H9 (cell line): ENCODE measurements at regions not wholly inside any gene's neighbourhood (a gene's known extent, or its start where the extent isn't known, plus 50 kb on each side); places are given as distances from the start of the nearest gene placed in this dataset.

Experiments
- DNase-seq: peaks from one replicate; pipeline ENCODE4 v3.0.0-alpha.2; 2017
- H2AFZ ChIP-seq: one replicate; pipeline ENCODE4 v1.6.1; 2013; ENCODE audit warnings: mild to moderate bottlenecking, low read length, control low read depth, moderate library complexity
- H2AK5ac ChIP-seq: 2 replicates; pipeline ENCODE4 v1.6.1; 2013; ENCODE audit warnings: low read length, control low read depth, mixed read lengths; ENCODE audit not compliant: insufficient read length
- H2BK120ac ChIP-seq: one replicate; pipeline ENCODE4 v1.6.1; 2013; ENCODE audit warnings: low read depth, mild to moderate bottlenecking, low read length, control low read depth, inconsistent platforms; ENCODE audit not compliant: poor library complexity, severe bottlenecking
- H2BK12ac ChIP-seq: 2 replicates; pipeline ENCODE4 v1.6.1; 2013; ENCODE audit warnings: low read length, control low read depth, mixed read lengths, low read depth; ENCODE audit not compliant: insufficient read length
- H2BK15ac ChIP-seq: 2 replicates; pipeline ENCODE4 v1.6.1; 2013; ENCODE audit warnings: low read depth, low read length, control low read depth
- H2BK20ac ChIP-seq: one replicate; pipeline ENCODE4 v1.6.1; 2013; ENCODE audit warnings: low read depth, mild to moderate bottlenecking, low read length, control low read depth, inconsistent platforms; ENCODE audit not compliant: poor library complexity, severe bottlenecking
- H2BK5ac ChIP-seq: 2 replicates; pipeline ENCODE4 v1.6.1; 2013; ENCODE audit warnings: low read length, control low read depth, mixed read lengths; ENCODE audit not compliant: insufficient read length
- H3K14ac ChIP-seq: 2 replicates; pipeline ENCODE4 v1.6.1; 2013; ENCODE audit warnings: low read length, control low read depth; ENCODE audit not compliant: insufficient read depth
- H3K18ac ChIP-seq: 2 replicates; pipeline ENCODE4 v1.6.1; 2013; ENCODE audit warnings: low read depth, mild to moderate bottlenecking, mixed read lengths, low read length, control low read depth; ENCODE audit not compliant: insufficient read length
- H3K23ac ChIP-seq: 2 replicates; pipeline ENCODE4 v1.6.1; 2013; ENCODE audit warnings: low read length, control low read depth, mixed read lengths, low read depth; ENCODE audit not compliant: insufficient read length
- H3K23me2 ChIP-seq: 2 replicates; pipeline ENCODE4 v1.6.1; 2013; ENCODE audit warnings: low read depth, mild to moderate bottlenecking, mixed read lengths, low read length, control low read depth; ENCODE audit not compliant: insufficient read length, poor library complexity, severe bottlenecking
- H3K27ac ChIP-seq: 2 replicates; pipeline ENCODE4 v1.5.1; 2013; ENCODE audit warnings: low read length, control low read depth, mixed read lengths, low read depth; ENCODE audit not compliant: insufficient read length
- H3K27me3 ChIP-seq: 2 replicates; pipeline ENCODE4 v1.6.1; 2013; ENCODE audit warnings: low read length, control low read depth, inconsistent platforms; ENCODE audit not compliant: insufficient read depth
- H3K4ac ChIP-seq: 2 replicates; pipeline ENCODE4 v1.6.1; 2013; ENCODE audit warnings: low read depth, mild to moderate bottlenecking, control low read depth, inconsistent platforms, low read length, moderate library complexity
- H3K4me1 ChIP-seq: 2 replicates; pipeline ENCODE4 v1.6.1; 2013; ENCODE audit warnings: low read length, control low read depth, inconsistent platforms; ENCODE audit not compliant: insufficient read depth
- H3K4me2 ChIP-seq: 2 replicates; pipeline ENCODE4 v1.6.1; 2013; ENCODE audit warnings: low read length, control low read depth, mixed read lengths; ENCODE audit not compliant: insufficient read length, insufficient read depth
- H3K56ac ChIP-seq: 2 replicates; pipeline ENCODE4 v1.6.1; 2013; ENCODE audit warnings: low read depth, mild to moderate bottlenecking, mixed read lengths, low read length, control low read depth; ENCODE audit not compliant: insufficient read length
- H3K79me1 ChIP-seq: 2 replicates; pipeline ENCODE4 v1.6.1; 2013; ENCODE audit warnings: low read depth, mild to moderate bottlenecking, moderate library complexity, low read length, control low read depth, inconsistent platforms; ENCODE audit not compliant: insufficient read depth, poor library complexity, severe bottlenecking
- H3K79me2 ChIP-seq: 2 replicates; pipeline ENCODE4 v1.6.1; 2013; ENCODE audit warnings: low read length, control low read depth, inconsistent platforms; ENCODE audit not compliant: insufficient read depth
- H3K9ac ChIP-seq: 2 replicates; pipeline ENCODE4 v1.6.1; 2013; ENCODE audit warnings: low read length, control low read depth, mixed read lengths; ENCODE audit not compliant: insufficient read length; ENCODE audit errors: extremely low read depth
- H3K9me3 ChIP-seq: one replicate; pipeline ENCODE4 v1.6.1; 2013; ENCODE audit warnings: low read depth, low read length, inconsistent platforms; ENCODE audit not compliant: control insufficient read depth
- H3T11ph ChIP-seq: one replicate; pipeline ENCODE4 v1.6.1; 2013; ENCODE audit warnings: mild to moderate bottlenecking, low read length, control low read depth, inconsistent platforms
- H4K20me1 ChIP-seq: one replicate; pipeline ENCODE4 v1.6.1; 2013; ENCODE audit not compliant: control insufficient read depth, insufficient read length, insufficient read depth
- H4K5ac ChIP-seq: 2 replicates; pipeline ENCODE4 v1.6.1; 2013; ENCODE audit warnings: low read depth, mild to moderate bottlenecking, mixed read lengths, low read length, control low read depth; ENCODE audit not compliant: insufficient read length
- H4K8ac ChIP-seq: replicated peaks from 2 replicates; pipeline ENCODE4 v1.6.1; 2013; ENCODE audit warnings: low read length, control low read depth, mixed read lengths, low read depth; ENCODE audit not compliant: insufficient read length
- H4K91ac ChIP-seq: 2 replicates; pipeline ENCODE4 v1.6.1; 2013; ENCODE audit warnings: low read depth, mild to moderate bottlenecking, moderate library complexity, mixed read lengths, low read length, control low read depth; ENCODE audit not compliant: insufficient read length
- H3K27ac Mint-ChIP-seq, 3 experiments: 2 replicates in 2 of 3; 3 replicates in 1 of 3; pipeline ENCODE4 v1.8.0; 2020 to 2021; ENCODE audit warnings: mixed read lengths in 3 of 3, mild to moderate bottlenecking in 1 of 3, moderate library complexity in 1 of 3
- H3K27me3 Mint-ChIP-seq: 2 replicates; pipeline ENCODE4 v1.8.0; 2021; ENCODE audit warnings: low read depth, mild to moderate bottlenecking, moderate library complexity, mixed read lengths
- H3K36me3 Mint-ChIP-seq, 3 experiments: 2 replicates in 2 of 3; 3 replicates in 1 of 3; pipeline ENCODE4 v1.8.0; 2020 to 2021; ENCODE audit warnings: low read depth in 3 of 3, mixed read lengths in 3 of 3; ENCODE audit not compliant: insufficient read depth in 1 of 3
- H3K4me1 Mint-ChIP-seq, 2 experiments: 2 replicates each; pipeline ENCODE4 v1.8.0; 2020; ENCODE audit warnings: mixed read lengths in 2 of 2
- H3K4me3 Mint-ChIP-seq, 2 experiments: 2 replicates in 1 of 2; 3 replicates in 1 of 2; pipeline ENCODE4 v1.8.0; 2020 to 2021; ENCODE audit warnings: mild to moderate bottlenecking in 2 of 2, mixed read lengths in 2 of 2, moderate library complexity in 1 of 2
- H3K9me3 Mint-ChIP-seq, 2 experiments: 2 replicates in 1 of 2; 3 replicates in 1 of 2; pipeline ENCODE4 v1.8.0; 2020; ENCODE audit warnings: mild to moderate bottlenecking in 2 of 2, mixed read lengths in 2 of 2, moderate library complexity in 1 of 2
- CTCF ChIP-seq: fragments of 200-600 bp; sonication (generic); conservative IDR thresholded peaks from 3 replicates; pipeline ENCODE4 v1.8.0; 2021; ENCODE audit warnings: antibody characterized with exemption, mild to moderate bottlenecking
- WGBS: extraction: QIAGEN DNeasy Blood & Tissue Kit; methylation state at CpG from one replicate; pipeline ENCODE4 v1.1.7; 2013; ENCODE audit warnings: missing lambda C conversion rate, low lambda C conversion rate, mixed read lengths; ENCODE audit not compliant: insufficient read length; ENCODE audit errors: extremely low coverage; 5-methylcytosine and 5-hydroxymethylcytosine counted together

GRCh38 chr2:207288628-207289027 lies 122.9 kb upstream of the KLF7 start:
- no peaks in the 10 kb centered on the region; a peak in 1 of 7 replicates for H3K36me3 Mint-ChIP-seq
- Histone ChIP-seq H3K23me2 (no peaks in the 10 kb centered on the region), H3K4me2 (no peak overlapping the region), H2BK12ac (no peak overlapping the region), H3K4me1 (peaks cover 4% of the 10 kb centered on the region; the same call in 1 of the 2 replicates), H4K91ac (no peak overlapping the region), H3K18ac (no peak overlapping the region), H2AK5ac (no peak overlapping the region), H3K23ac (no peak overlapping the region), H3K9ac (no peak overlapping the region), H2BK5ac (no peak overlapping the region), H4K5ac (no peak overlapping the region), H2BK15ac (no peak overlapping the region), H3K79me1 (no peaks in the 10 kb centered on the region), H3K14ac (no peak overlapping the region), H3K56ac (no peak overlapping the region), H2BK120ac (no peak overlapping the region), H4K8ac (no peak overlapping the region), H2AFZ (no peak overlapping the region), H3T11ph (no peak overlapping the region), H3K9me3 (no peaks in the 10 kb centered on the region), H3K27ac (no peak overlapping the region), H4K20me1 (no peaks in the 10 kb centered on the region), H3K4ac (no peak overlapping the region), H3K27me3 (no peaks in the 10 kb centered on the region), H3K79me2 (0 out of 2 replicates have a peak, but pooled peaks cover 2% of the 10 kb centered on the region), H2BK20ac (no peak overlapping the region)
- no peak overlapping the region for H3K27ac Mint-ChIP-seq
- peaks cover 32% of the 10 kb centered on the region in 2 experiments for H3K4me1 Mint-ChIP-seq
- H3K9me3 Mint-ChIP-seq = no peaks in the 10 kb centered on the region
- DNase-seq = no peak
- TF ChIP-seq CTCF = no peak
- H3K27me3 Mint-ChIP-seq = no peaks in the 10 kb centered on the region
- WGBS = no CpG with 5 or more reads among the region's 4 CpGs
- H3K4me3 Mint-ChIP-seq = no peak overlapping the region
